Nephron (organoid): ENCODE measurements at regions not wholly inside any gene's neighbourhood (a gene's known extent, or its start where the extent isn't known, plus 50 kb on each side); places are given as distances from the start of the nearest gene placed in this dataset.

Source experiments
- H3K27ac Mint-ChIP-seq, 3 experiments: 2 replicates each; pipeline ENCODE4 v1.8.0; 2020; ENCODE audit warnings: mixed read lengths in 3 of 3, mild to moderate bottlenecking in 2 of 3, moderate library complexity in 1 of 3
- H3K27me3 Mint-ChIP-seq: 2 replicates; pipeline ENCODE4 v1.8.0; 2021; ENCODE audit warnings: low read depth, mild to moderate bottlenecking, moderate library complexity, mixed read lengths
- H3K36me3 Mint-ChIP-seq: 2 replicates; pipeline ENCODE4 v1.8.0; 2020; ENCODE audit warnings: low read depth, mixed read lengths
- H3K4me1 Mint-ChIP-seq: 2 replicates; pipeline ENCODE4 v1.8.0; 2020; ENCODE audit warnings: mixed read lengths
- H3K4me3 Mint-ChIP-seq, 3 experiments: 2 replicates each; pipeline ENCODE4 v1.8.0; 2020; ENCODE audit warnings: mild to moderate bottlenecking in 3 of 3, mixed read lengths in 3 of 3, moderate library complexity in 2 of 3
- H3K9me3 Mint-ChIP-seq: 2 replicates; pipeline ENCODE4 v1.8.0; 2020; ENCODE audit warnings: mixed read lengths
- TF ChIP-seq, protein P1 (sequence below), 3 experiments: fragments of 200-600 bp; sonication (generic); IDR thresholded peaks; one replicate each; pipeline ENCODE4 v1.5.0; 2021; ENCODE audit warnings: antibody characterized with exemption in 3 of 3; ENCODE audit not compliant: unreplicated experiment in 3 of 3

DNA sequence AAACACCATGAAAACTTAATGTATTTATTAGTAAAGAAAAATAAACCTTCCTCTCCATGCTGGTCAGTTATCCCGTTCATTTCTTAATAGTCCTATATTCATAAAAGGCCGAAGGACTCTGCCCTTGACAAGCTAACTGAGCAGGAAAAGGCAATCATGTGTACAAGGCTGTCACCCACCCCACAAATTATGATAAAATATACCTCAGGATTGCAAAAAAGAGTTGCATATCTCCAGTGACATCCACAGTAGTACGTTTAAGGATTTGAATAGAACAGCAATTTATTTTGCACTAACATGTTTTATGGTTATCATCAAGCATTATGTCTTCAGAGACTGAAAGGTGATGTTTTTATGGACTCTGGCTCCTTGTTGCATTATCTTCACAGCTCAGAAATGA lies 157.6 kb downstream of the FOXB1 start:
- H3K27ac Mint-ChIP-seq: no peak overlapping the region
- peaks cover 19% of the 10 kb centered on the region for H3K27me3 Mint-ChIP-seq
- H3K4me3 Mint-ChIP-seq: no peak overlapping the region
- no peaks in the 10 kb centered on the region for H3K36me3 Mint-ChIP-seq
- H3K9me3 Mint-ChIP-seq: no peaks in the 10 kb centered on the region
- TF ChIP-seq, protein P1, sequence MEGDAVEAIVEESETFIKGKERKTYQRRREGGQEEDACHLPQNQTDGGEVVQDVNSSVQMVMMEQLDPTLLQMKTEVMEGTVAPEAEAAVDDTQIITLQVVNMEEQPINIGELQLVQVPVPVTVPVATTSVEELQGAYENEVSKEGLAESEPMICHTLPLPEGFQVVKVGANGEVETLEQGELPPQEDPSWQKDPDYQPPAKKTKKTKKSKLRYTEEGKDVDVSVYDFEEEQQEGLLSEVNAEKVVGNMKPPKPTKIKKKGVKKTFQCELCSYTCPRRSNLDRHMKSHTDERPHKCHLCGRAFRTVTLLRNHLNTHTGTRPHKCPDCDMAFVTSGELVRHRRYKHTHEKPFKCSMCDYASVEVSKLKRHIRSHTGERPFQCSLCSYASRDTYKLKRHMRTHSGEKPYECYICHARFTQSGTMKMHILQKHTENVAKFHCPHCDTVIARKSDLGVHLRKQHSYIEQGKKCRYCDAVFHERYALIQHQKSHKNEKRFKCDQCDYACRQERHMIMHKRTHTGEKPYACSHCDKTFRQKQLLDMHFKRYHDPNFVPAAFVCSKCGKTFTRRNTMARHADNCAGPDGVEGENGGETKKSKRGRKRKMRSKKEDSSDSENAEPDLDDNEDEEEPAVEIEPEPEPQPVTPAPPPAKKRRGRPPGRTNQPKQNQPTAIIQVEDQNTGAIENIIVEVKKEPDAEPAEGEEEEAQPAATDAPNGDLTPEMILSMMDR (IDR thresholded peaks at IDR 0.05; ENCODE audit: unreplicated experiment in 3 of 3): no peak
- no peaks in the 10 kb centered on the region for H3K4me1 Mint-ChIP-seq

DNA sequence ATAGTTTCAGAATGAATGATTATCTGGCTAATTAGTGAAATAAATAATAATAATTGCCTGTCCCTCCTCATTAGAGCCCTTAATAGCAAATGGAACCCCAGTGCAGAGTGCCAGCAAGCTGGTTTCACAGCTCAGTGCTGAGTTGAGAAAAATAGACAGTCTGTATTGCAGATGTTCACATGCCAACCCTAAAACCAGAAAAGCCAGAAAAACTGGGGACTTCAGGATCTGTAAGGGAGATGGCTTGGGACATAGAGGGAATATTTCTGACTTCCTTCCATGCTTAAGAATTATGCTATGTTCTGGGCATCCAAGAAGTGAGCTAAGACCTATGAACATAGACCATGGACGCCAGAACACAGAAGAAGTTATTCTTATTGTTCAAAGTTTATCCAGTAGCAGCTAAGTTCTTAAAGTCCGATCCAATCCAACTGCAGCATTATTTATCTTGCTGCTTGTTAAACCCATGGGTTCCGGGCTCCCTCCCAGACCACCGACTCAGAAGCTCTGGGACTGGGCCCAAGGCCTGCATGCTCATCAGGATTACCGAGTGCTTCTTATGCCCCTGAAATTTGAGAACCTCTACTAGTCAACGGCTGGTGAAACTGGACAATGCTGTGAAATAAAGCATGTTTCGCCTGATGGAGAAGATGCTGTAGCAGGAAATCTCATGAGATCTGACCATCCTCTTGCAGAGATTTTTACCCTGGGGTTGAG lies 158.3 kb downstream of the FOXB1 start:
- H3K4me1 Mint-ChIP-seq: no peaks in the 10 kb centered on the region
- no peaks in the 10 kb centered on the region for H3K9me3 Mint-ChIP-seq
- no peak overlapping the region for H3K27ac Mint-ChIP-seq
- H3K36me3 Mint-ChIP-seq: no peaks in the 10 kb centered on the region
- TF ChIP-seq, protein P1 (IDR thresholded peaks at IDR 0.05; ENCODE audit: unreplicated experiment in 3 of 3): no peak
- no peak overlapping the region for H3K4me3 Mint-ChIP-seq
- peaks cover 19% of the 10 kb centered on the region for H3K27me3 Mint-ChIP-seq

DNA sequence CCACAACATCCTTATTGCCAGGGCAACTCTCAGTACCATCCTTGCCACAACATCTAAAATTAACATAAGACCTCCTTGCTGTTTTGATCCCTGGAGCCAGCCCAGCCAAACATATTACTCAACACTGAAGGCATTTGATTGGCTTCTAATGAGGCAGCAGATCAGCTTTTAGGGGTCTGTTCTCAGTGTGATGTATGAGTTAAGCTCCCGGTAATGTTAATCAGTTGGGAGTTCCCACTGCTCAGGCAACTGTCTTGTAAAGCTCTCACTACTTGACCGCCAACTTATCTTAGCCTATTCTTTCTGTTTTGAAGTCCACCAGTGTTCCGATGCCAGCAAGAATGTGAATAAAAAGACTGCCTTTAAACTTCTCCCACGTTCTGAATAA lies 158.9 kb downstream of the FOXB1 start:
- Mint-ChIP-seq H3K9me3 (no peaks in the 10 kb centered on the region), H3K27me3 (peaks cover 19% of the 10 kb centered on the region), H3K36me3 (no peaks in the 10 kb centered on the region), H3K4me1 (no peaks in the 10 kb centered on the region), H3K4me3 (no peak overlapping the region), H3K27ac (no peak overlapping the region)
- TF ChIP-seq, protein P1 (IDR thresholded peaks at IDR 0.05; ENCODE audit: unreplicated experiment in 3 of 3): no peak

DNA sequence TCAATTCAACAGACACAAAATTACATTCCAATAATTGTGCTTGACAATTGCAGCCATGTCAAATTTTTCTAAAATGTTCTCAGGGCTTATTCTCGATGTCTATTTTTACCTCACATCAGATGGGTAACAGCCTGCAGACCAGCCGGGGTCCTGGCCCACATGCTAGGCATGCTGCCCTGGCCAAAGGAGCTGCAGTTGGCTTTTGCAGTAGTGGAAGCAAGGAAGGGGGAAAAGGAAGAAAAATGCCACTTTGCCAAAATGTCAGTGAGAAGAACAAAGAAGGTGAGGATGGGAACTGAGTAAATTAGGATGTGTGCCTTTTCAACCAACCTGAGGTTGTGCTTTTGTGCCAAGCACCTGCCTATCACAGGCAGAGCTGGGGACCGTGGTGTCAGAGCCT lies 161.0 kb downstream of the FOXB1 start:
- Mint-ChIP-seq H3K36me3 (no peaks in the 10 kb centered on the region), H3K27ac (no peak overlapping the region), H3K4me1 (no peaks in the 10 kb centered on the region), H3K4me3 (no peak overlapping the region), H3K27me3 (peaks cover 8% of the 10 kb centered on the region), H3K9me3 (no peaks in the 10 kb centered on the region)
- TF ChIP-seq, protein P1 (IDR thresholded peaks at IDR 0.05; ENCODE audit: unreplicated experiment in 3 of 3): no peak

DNA sequence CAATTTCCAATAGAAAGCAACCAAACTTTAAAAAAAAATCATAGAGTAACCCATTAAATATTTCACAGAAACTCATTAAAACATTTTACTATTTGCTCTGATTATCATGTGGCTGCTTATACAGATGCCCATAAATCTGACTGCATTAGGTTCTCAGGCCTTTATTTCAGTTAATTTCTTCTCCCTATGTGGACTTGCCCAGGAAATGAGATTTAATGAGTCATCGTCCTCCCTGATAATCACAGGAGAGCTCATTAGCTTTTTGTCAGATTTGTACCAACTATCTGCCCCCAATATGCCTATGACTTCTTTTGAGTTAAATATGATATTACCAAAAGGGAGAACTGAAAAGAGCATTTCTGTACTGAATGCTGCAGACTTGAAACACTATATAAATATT lies 168.0 kb downstream of the FOXB1 start:
- Mint-ChIP-seq H3K36me3 (no peaks in the 10 kb centered on the region), H3K9me3 (no peaks in the 10 kb centered on the region), H3K4me3 (no peak overlapping the region)

More for the DNA sequence above, 168.0 kb downstream of the FOXB1 start:
- TF ChIP-seq, protein P1 (IDR thresholded peaks at IDR 0.05; ENCODE audit: unreplicated experiment in 3 of 3): no peak
- Mint-ChIP-seq H3K27ac (no peak overlapping the region), H3K4me1 (no peaks in the 10 kb centered on the region), H3K27me3 (no peaks in the 10 kb centered on the region)
